ENCODE measurements at regions not wholly inside any gene's neighbourhood (a gene's known extent, or its start where the extent isn't known, plus 50 kb on each side); places are given as distances from the start of the nearest gene placed in this dataset.

GRCh38 chr2:56682397-56682760 is 498.6 kb downstream of the CCDC85A start:
- no peak for TF ChIP-seq CTCF (conservative IDR thresholded peaks at IDR 0.05)

More at GRCh38 chr2:56682397-56682760, 498.6 kb downstream of the CCDC85A start:
- no peak overlapping the region for H3K4ac ChIP-seq (ENCODE audit: low read depth, low read length)
- no peaks in the 10 kb centered on the region for H3K23me2 ChIP-seq (ENCODE audit: insufficient read length, low read depth, low read length, poor library complexity, severe bottlenecking)
- no peaks in the 10 kb centered on the region for H4K20me1 ChIP-seq (ENCODE audit: control insufficient read depth, insufficient read depth, insufficient read length)
- no peak overlapping the region for H2BK20ac ChIP-seq (ENCODE audit: low read depth, low read length, poor library complexity, severe bottlenecking)
- H3K27me3 Mint-ChIP-seq (ENCODE audit: low read depth), result no peaks in the 10 kb centered on the region
- no peak overlapping the region for H3T11ph ChIP-seq (ENCODE audit: low read length)
- no peaks in the 10 kb centered on the region for H3K79me1 ChIP-seq (ENCODE audit: insufficient read depth, low read depth, low read length, poor library complexity, severe bottlenecking)
- H2AFZ ChIP-seq (ENCODE audit: low read length), result no peak overlapping the region
- no peak overlapping the region for H3K14ac ChIP-seq (ENCODE audit: insufficient read depth, low read length)
- H3K9me3 ChIP-seq (ENCODE audit: control insufficient read depth, low read depth, low read length), result no peaks in the 10 kb centered on the region
- no peak overlapping the region for H2BK12ac ChIP-seq (ENCODE audit: insufficient read length, low read depth, low read length)
- H3K4me1 ChIP-seq (ENCODE audit: insufficient read depth, low read length), result no peaks in the 10 kb centered on the region
- H3K27me3 ChIP-seq (ENCODE audit: insufficient read depth, low read length), result no peaks in the 10 kb centered on the region
- H4K8ac ChIP-seq (replicated peaks; ENCODE audit: insufficient read length, low read depth, low read length), result no peak overlapping the region
- no peak overlapping the region for H3K56ac ChIP-seq (ENCODE audit: insufficient read length, low read depth, low read length)
- 0 out of 4 replicates have a peak, but pooled peaks cover 2 to 3% of the 10 kb centered on the region in 2 experiments for H3K4me1 Mint-ChIP-seq
- no peaks in the 10 kb centered on the region for H3K79me2 ChIP-seq (ENCODE audit: insufficient read depth, low read length)
- no peak overlapping the region for H3K18ac ChIP-seq (ENCODE audit: insufficient read length, low read depth, low read length)
- no peak overlapping the region for H2BK120ac ChIP-seq (ENCODE audit: low read depth, low read length, poor library complexity, severe bottlenecking)
- H3K4me3 Mint-ChIP-seq, result no peak overlapping the region
- H3K23ac ChIP-seq (ENCODE audit: insufficient read length, low read depth, low read length), result no peak overlapping the region
- H2BK5ac ChIP-seq (ENCODE audit: insufficient read length, low read length), result no peak overlapping the region
- WGBS (ENCODE audit: extremely low coverage, insufficient read length, low lambda C conversion rate), result no CpG with 5 or more reads among the region's 3 CpGs
- H2AK5ac ChIP-seq (ENCODE audit: insufficient read length, low read length), result no peak overlapping the region
- no peak overlapping the region for H2BK15ac ChIP-seq (ENCODE audit: low read depth, low read length)
- no peak for DNase-seq
- no peak overlapping the region for H3K4me2 ChIP-seq (ENCODE audit: insufficient read depth, insufficient read length, low read length)
- H3K27ac ChIP-seq (ENCODE audit: insufficient read length, low read depth, low read length), result no peak overlapping the region
- H4K91ac ChIP-seq (ENCODE audit: insufficient read length, low read depth, low read length), result no peak overlapping the region
- no peak overlapping the region for H3K27ac Mint-ChIP-seq
- H3K9ac ChIP-seq (ENCODE audit: extremely low read depth, insufficient read length, low read length), result no peak overlapping the region
- no peaks in the 10 kb centered on the region for H3K36me3 Mint-ChIP-seq (ENCODE audit: insufficient read depth in 1 of 3, low read depth in 3 of 3)
- no peaks in the 10 kb centered on the region for H3K9me3 Mint-ChIP-seq
- no peak overlapping the region for H4K5ac ChIP-seq (ENCODE audit: insufficient read length, low read depth, low read length)

All from H9 (cell line).